ENCODE measurements at regions not wholly inside any gene's neighbourhood (a gene's known extent, or its start where the extent isn't known, plus 50 kb on each side); places are given as distances from the start of the nearest gene placed in this dataset.
"Not testable (repeated sequence)": the region's sequence is repeated elsewhere in the genome, so short reads cannot be mapped to it uniquely, and the experiment has no call there.

DNA sequence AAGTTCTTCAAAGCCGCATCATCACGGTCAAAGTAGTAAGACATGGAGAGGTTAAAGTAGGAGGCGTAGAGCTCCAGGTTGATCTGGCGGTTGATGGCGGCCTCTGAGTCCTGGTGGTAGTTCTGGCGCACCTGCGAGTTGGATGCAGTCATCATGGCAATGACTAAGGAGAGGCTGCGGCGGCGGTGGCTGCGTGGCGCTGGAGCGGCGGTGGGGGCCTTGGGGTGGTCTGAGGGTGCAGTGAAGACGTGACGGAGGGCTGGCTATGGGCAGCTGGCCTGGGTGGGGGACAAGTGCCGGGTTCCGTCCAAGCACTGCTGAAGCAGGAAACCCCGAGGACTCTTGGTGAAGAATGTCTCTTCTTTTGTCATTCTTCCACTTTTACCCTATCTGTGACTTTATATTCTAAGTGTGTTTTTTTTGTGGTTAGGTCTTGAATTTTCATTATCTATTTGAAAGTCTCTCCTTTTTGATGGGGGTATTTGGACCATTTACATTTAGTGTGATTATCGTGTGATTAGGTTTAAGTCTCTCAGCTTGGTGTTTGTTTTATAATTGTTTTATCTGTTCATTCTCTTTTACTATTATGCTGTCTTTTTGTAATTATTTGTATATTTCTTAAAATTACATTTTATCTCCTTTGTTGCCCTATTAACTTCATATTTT is 94.6 kb downstream of the TFAP2B start:
- Histone ChIP-seq H3K4me2 (ENCODE audit: low read length) (no peak overlapping the region), H3K27ac (ENCODE audit: low read length) (no peak overlapping the region), H3K9ac (ENCODE audit: low read length) (no peak overlapping the region), H3K9me2 (ENCODE audit: insufficient read depth, low read length) (no peaks in the 10 kb centered on the region), H4K20me1 (ENCODE audit: insufficient read depth) (no peaks in the 10 kb centered on the region), H3K4me3 (ENCODE audit: low read length) (no peak overlapping the region), H3K36me3 (ENCODE audit: insufficient read depth, low read length) (no peaks in the 10 kb centered on the region), H3K27me3 (ENCODE audit: insufficient read depth, low read depth, low read length) (no peaks in the 10 kb centered on the region), H3K79me2 (replicated peaks; ENCODE audit: insufficient read depth, low read length) (no peaks in the 10 kb centered on the region), H3K9me3 (ENCODE audit: low read length) (no peaks in the 10 kb centered on the region), H2AFZ (ENCODE audit: low read depth, low read length) (no peak overlapping the region), H3F3A (ENCODE audit: insufficient read depth, low read length, poor library complexity, severe bottlenecking) (no peaks in the 10 kb centered on the region)
- TF ChIP-seq, protein P1, sequence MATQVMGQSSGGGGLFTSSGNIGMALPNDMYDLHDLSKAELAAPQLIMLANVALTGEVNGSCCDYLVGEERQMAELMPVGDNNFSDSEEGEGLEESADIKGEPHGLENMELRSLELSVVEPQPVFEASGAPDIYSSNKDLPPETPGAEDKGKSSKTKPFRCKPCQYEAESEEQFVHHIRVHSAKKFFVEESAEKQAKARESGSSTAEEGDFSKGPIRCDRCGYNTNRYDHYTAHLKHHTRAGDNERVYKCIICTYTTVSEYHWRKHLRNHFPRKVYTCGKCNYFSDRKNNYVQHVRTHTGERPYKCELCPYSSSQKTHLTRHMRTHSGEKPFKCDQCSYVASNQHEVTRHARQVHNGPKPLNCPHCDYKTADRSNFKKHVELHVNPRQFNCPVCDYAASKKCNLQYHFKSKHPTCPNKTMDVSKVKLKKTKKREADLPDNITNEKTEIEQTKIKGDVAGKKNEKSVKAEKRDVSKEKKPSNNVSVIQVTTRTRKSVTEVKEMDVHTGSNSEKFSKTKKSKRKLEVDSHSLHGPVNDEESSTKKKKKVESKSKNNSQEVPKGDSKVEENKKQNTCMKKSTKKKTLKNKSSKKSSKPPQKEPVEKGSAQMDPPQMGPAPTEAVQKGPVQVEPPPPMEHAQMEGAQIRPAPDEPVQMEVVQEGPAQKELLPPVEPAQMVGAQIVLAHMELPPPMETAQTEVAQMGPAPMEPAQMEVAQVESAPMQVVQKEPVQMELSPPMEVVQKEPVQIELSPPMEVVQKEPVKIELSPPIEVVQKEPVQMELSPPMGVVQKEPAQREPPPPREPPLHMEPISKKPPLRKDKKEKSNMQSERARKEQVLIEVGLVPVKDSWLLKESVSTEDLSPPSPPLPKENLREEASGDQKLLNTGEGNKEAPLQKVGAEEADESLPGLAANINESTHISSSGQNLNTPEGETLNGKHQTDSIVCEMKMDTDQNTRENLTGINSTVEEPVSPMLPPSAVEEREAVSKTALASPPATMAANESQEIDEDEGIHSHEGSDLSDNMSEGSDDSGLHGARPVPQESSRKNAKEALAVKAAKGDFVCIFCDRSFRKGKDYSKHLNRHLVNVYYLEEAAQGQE (IDR thresholded peaks at IDR 0.05; ENCODE audit: borderline replicate concordance): no peak
- TF ChIP-seq EZH2 (IDR thresholded peaks at IDR 0.05; ENCODE audit: borderline replicate concordance, insufficient read depth, low read length, poor library complexity, severe bottlenecking) (no peak), POLR2AphosphoS5 (IDR thresholded peaks at IDR 0.05) (no peak), EP300 (conservative IDR thresholded peaks at IDR 0.05; ENCODE audit: poor library complexity, severe bottlenecking) (no peak), CTCF (IDR thresholded peaks at IDR 0.05; ENCODE audit: poor library complexity, severe bottlenecking) (no peak), SMC3 (conservative IDR thresholded peaks at IDR 0.05; ENCODE audit: poor library complexity) (no peak), TAF1 (IDR thresholded peaks at IDR 0.05; ENCODE audit: low read depth) (no peak), MXI1 (conservative IDR thresholded peaks at IDR 0.05; ENCODE audit: poor library complexity, severe bottlenecking) (no peak), RAD21 (conservative IDR thresholded peaks at IDR 0.05) (no peak)

DNA sequence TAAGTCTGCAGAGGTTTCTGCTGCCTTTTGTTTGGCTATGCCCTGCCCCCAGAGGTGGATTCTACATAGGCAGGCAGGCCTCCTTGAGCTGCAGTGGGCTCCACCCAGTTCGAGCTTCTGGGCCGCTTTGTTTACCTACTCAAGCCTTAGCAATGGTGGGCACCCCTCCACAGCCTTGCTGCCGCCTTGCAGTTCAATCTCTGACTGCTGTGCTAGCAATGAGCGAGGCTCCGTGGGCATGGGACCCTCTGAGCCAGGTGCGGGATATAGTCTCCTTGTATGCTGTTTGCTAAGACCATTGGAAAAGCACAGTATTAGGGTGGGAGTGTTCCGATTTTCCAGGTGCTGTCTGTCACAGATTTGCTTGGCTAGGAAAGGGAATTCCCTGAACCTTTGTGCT is 102.7 kb downstream of the TFAP2B start:
- not testable (repeated sequence) for H3K27ac ChIP-seq (ENCODE audit: low read length); H3K9ac ChIP-seq (ENCODE audit: low read length); H3K9me3 ChIP-seq (ENCODE audit: low read length); H3K4me2 ChIP-seq (ENCODE audit: low read length); H4K20me1 ChIP-seq (ENCODE audit: insufficient read depth); H3K79me2 ChIP-seq (replicated peaks; ENCODE audit: insufficient read depth, low read length); H3F3A ChIP-seq (ENCODE audit: insufficient read depth, low read length, poor library complexity, severe bottlenecking); H2AFZ ChIP-seq (ENCODE audit: low read depth, low read length); H3K4me3 ChIP-seq (ENCODE audit: low read length); H3K9me2 ChIP-seq (ENCODE audit: insufficient read depth, low read length); H3K27me3 ChIP-seq (ENCODE audit: insufficient read depth, low read depth, low read length); H3K36me3 ChIP-seq (ENCODE audit: insufficient read depth, low read length)

DNA sequence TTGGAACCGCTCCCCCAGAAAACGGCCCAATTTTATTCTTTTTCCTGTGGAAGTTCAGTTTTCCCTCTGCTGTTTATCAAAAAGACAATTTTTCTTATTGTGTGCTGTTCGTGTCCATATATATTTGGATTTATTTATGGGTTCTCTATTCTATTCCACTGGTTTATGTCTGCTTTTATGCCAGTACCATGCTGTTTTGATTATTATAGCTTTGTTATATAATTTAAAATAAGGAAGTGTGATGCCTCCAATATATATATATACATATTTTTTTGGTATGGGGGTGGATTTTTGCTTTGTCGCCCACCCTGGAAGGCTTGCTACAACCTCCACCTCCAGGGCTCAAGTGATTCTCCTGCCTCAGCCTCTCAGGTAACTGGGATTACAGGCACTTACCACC is 103.3 kb downstream of the TFAP2B start:
- Histone ChIP-seq H3K79me2 (replicated peaks; ENCODE audit: insufficient read depth, low read length) (no peaks in the 10 kb centered on the region), H3K4me3 (ENCODE audit: low read length) (no peak overlapping the region), H2AFZ (ENCODE audit: low read depth, low read length) (no peak overlapping the region), H4K20me1 (ENCODE audit: insufficient read depth) (no peaks in the 10 kb centered on the region), H3K36me3 (ENCODE audit: insufficient read depth, low read length) (no peaks in the 10 kb centered on the region), H3K27ac (ENCODE audit: low read length) (no peak overlapping the region), H3K9me3 (ENCODE audit: low read length) (no peaks in the 10 kb centered on the region), H3K4me2 (ENCODE audit: low read length) (no peak overlapping the region), H3K9ac (ENCODE audit: low read length) (no peak overlapping the region), H3K27me3 (ENCODE audit: insufficient read depth, low read depth, low read length) (no peaks in the 10 kb centered on the region), H3K9me2 (ENCODE audit: insufficient read depth, low read length) (no peaks in the 10 kb centered on the region), H3F3A (ENCODE audit: insufficient read depth, low read length, poor library complexity, severe bottlenecking) (no peaks in the 10 kb centered on the region)
- no peak for TF ChIP-seq EP300 (conservative IDR thresholded peaks at IDR 0.05; ENCODE audit: poor library complexity, severe bottlenecking)
- TF ChIP-seq SMC3 (conservative IDR thresholded peaks at IDR 0.05; ENCODE audit: poor library complexity): no peak
- no peak for TF ChIP-seq CTCF (IDR thresholded peaks at IDR 0.05; ENCODE audit: poor library complexity, severe bottlenecking)

Measured in neural cell (in vitro differentiated cells).